Kidney (tissue), 13 donors: ENCODE measurements at regions not wholly inside any gene's neighbourhood (a gene's known extent, or its start where the extent isn't known, plus 50 kb on each side); places are given as distances from the start of the nearest gene placed in this dataset.

ENCODE experiments used
- DNase-seq, 5 donors: peaks; one replicate each; pipeline ENCODE4 v3.0.0-alpha.2; 2013 to 2020
- FAIRE-seq: peaks from 2 replicates; lab custom pipeline; 2012; peaks lifted over from hg19 to GRCh38; lab: Jason Lieb, UNC
- H3K27ac ChIP-seq, 2 donors: one replicate each; pipeline ENCODE4 v1.7.0; 2013; ENCODE audit warnings: low read depth in 2 of 2, low read length in 2 of 2, inconsistent platforms in 1 of 2
- H3K27me3 ChIP-seq: one replicate; pipeline ENCODE4 v1.7.1; 2013; ENCODE audit warnings: low read length, inconsistent platforms; ENCODE audit not compliant: control insufficient read depth, insufficient read depth
- H3K36me3 ChIP-seq, 3 donors: one replicate each; pipeline versions ENCODE4 v1.7.0 to v1.7.1; 2013; ENCODE audit warnings: low read length in 3 of 3, control low read depth in 1 of 3, inconsistent platforms in 1 of 3; ENCODE audit not compliant: insufficient read depth in 3 of 3, control insufficient read depth in 2 of 3
- H3K4me1 ChIP-seq, 3 donors: one replicate each; pipeline versions ENCODE4 v1.7.0 to v1.7.1; 2013; ENCODE audit warnings: low read length in 3 of 3, inconsistent platforms in 1 of 3, low read depth in 1 of 3; ENCODE audit not compliant: control insufficient read depth in 2 of 3, insufficient read depth in 2 of 3
- H3K4me3 ChIP-seq, 3 donors: one replicate each; pipeline versions ENCODE4 v1.7.0 to v1.8.1; 2013; ENCODE audit warnings: low read length in 3 of 3, control low read depth in 1 of 3, inconsistent platforms in 1 of 3
- H3K9ac ChIP-seq, 3 donors: one replicate each; pipeline versions ENCODE4 v1.7.0 to v1.7.1; 2013; ENCODE audit warnings: low read length in 3 of 3, control low read depth in 1 of 3, inconsistent platforms in 1 of 3
- H3K9me3 ChIP-seq, 3 donors: one replicate each; pipeline versions ENCODE4 v1.7.0 to v1.7.1; 2013; ENCODE audit warnings: low read length in 3 of 3, control low read depth in 1 of 3, inconsistent platforms in 1 of 3; ENCODE audit not compliant: control insufficient read depth in 2 of 3, insufficient read depth in 1 of 3
- CTCF ChIP-seq: IDR thresholded peaks from 3 replicates; pipeline ENCODE4 v1.5.1; 2012; ENCODE audit warnings: mild to moderate bottlenecking, moderate library complexity, borderline replicate concordance; ENCODE audit not compliant: insufficient read depth; ENCODE audit errors: extremely low read depth
- intact Hi-C: fragments of 100-400 bp; cut with DNase I; formaldehyde crosslinking; loops from one replicate; pipeline ENCODE4 v1.11.1; 2022
- donor health status: control.
- donor health status: control.
- donor health status: control.
- donor health status: control.
- donor health status: control.
- donor health status: DM: yes; HTN: yes; CAD: no.
- donor health status: Normal renal cell carcinoma (clear cell type).

GRCh38 chr16:9447699-9448098 is 356.3 kb downstream of the HAPSTR1 start:
- Histone ChIP-seq H3K36me3 (no peaks in the 10 kb centered on the region), H3K9ac (no peak overlapping the region), H3K27me3 (no peaks in the 10 kb centered on the region), H3K9me3 (no peaks in the 10 kb centered on the region), H3K4me3 (no peak overlapping the region), H3K27ac (no peak overlapping the region), H3K4me1 (no peaks in the 10 kb centered on the region)
- TF ChIP-seq CTCF, result no peak
- FAIRE-seq (no peak), DNase-seq (no peak)
- intact Hi-C loops, result no loop called here

GRCh38 chr16:9449597-9449996 is 358.2 kb downstream of the HAPSTR1 start:
- no peak for TF ChIP-seq CTCF
- Histone ChIP-seq H3K4me1 (no peaks in the 10 kb centered on the region), H3K9me3 (no peaks in the 10 kb centered on the region), H3K27ac (no peak overlapping the region), H3K9ac (no peak overlapping the region), H3K4me3 (no peak overlapping the region), H3K36me3 (no peaks in the 10 kb centered on the region), H3K27me3 (no peaks in the 10 kb centered on the region)
- no peak for FAIRE-seq
- no peak for DNase-seq
- intact Hi-C loops, result no loop called here

GRCh38 chr16:9457215-9457614 is 365.8 kb downstream of the HAPSTR1 start:
- H3K9me3 ChIP-seq, result peaks cover 0 to 8% (median 0%) of the 10 kb centered on the region in 3 donors
- H3K36me3 ChIP-seq, result no peaks in the 10 kb centered on the region
- TF ChIP-seq CTCF, result no peak
- FAIRE-seq (no peak), DNase-seq (no peak)
- no peak overlapping the region for H3K27ac ChIP-seq
- H3K4me3 ChIP-seq, result no peak overlapping the region
- no peak overlapping the region for H3K9ac ChIP-seq
- no peaks in the 10 kb centered on the region for H3K27me3 ChIP-seq
- no peaks in the 10 kb centered on the region for H3K4me1 ChIP-seq
- intact Hi-C loops, result no loop called here

- Histone ChIP-seq H3K4me3 (no peak overlapping the region), H3K4me1 (no peaks in the 10 kb centered on the region), H3K9me3 (peaks cover 0 to 8% (median 0%) of the 10 kb centered on the region in 3 donors), H3K36me3 (no peaks in the 10 kb centered on the region), H3K9ac (no peak overlapping the region), H3K27me3 (no peaks in the 10 kb centered on the region), H3K27ac (no peak overlapping the region)
- TF ChIP-seq CTCF, result no peak
- DNase-seq (no peak), FAIRE-seq (no peak)
- intact Hi-C loops, result no loop called here
Observed at GRCh38 chr16:9458816-9459215, 367.4 kb downstream of the HAPSTR1 start.
